Activated T-helper 1 cell treated with Interleukin-2 at 50 U/mL for 16 hours (primary cell): ENCODE measurements at regions not wholly inside any gene's neighbourhood (a gene's known extent, or its start where the extent isn't known, plus 50 kb on each side); places are given as distances from the start of the nearest gene placed in this dataset.
"Not testable (repeated sequence)": the region's sequence is repeated elsewhere in the genome, so short reads cannot be mapped to it uniquely, and the experiment has no call there.

Experiments used
- DNase-seq: peaks from one replicate; pipeline ENCODE4 v3.0.0-alpha.2; 2020; ENCODE audit warnings: low read depth

DNA sequence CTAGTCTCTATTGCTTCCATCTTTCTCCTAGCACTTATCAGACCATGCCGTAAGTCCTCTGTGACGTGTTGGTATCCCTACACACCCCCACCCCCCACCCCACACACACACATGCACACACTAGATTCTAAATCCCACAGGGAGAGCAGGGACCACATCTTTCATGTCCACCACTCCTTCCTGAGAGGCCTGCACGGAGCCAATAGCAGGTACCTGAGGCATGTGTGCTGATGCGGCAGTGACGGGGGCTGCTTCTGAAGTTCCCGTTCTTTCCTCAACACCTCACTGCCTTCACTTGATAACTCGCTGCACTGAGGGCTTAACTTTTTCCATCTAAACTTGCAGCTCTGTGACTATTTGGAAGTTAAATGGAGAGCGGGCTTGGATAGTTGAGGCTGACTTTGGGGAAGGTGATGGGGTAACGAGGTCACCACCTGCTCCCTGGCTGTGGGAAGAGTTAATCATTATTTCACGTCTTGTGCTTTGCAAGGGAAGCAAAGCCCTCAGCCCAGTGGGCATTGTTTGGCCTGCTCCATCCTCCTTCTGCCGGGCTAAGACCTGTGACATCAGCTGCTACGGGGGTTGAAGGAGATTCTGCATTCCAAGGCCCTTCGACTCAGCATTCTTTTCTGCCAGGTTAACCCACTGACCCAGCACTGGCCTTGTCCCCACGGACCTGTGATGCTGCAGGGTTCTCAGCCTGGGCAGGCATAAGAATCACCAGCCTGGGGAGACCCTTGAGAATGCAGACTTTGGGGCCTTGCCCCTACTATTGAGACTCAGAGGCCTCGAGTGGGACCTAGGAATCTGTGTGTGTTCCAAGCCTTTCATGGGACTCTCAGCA, 187.8 kb downstream of the ANKRD60 start:
- DNase-seq: no peak

DNA sequence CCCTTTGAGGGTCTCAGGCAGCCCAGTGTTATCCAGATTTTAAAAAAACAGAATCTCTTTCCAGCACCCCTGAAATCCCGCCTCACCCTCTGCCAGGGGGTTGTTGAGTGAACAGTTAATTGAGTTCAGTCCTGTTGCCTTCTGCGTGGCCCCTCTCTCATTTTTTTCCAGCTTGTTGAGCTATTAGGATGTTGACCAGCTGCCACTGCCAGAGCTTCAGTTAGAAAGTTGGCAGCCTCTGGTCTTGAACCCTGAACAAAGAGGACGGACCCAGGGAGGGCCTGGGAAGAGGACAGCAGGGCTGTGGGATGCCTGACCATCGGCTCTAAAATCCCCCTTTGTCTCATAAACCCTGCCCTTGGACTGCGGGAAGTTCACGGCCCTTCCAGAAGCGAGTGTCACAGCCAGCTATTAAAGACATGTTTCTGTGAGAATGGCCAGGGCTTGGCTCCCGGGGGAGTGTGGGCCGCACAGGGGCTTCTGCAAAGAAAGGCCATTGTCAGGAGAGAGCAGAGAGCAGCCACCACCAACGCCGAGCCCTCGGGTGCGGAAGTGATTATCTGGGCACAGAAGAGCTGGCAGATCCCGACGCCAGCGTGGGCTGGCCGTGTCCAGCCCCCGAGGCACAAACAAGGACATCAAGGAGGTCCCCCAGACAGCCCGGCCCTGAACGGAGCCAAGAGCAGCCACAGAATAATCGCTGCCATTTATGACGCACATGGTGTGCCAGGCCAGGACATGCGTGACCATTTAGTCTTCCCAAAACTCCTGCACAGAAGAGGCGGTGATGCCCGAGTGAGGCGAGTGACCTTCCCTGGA, 189.0 kb downstream of the ANKRD60 start:
- DNase-seq: no peak

- no peak for DNase-seq
Observed at GRCh38 chr20:58038123-58038654, 190.3 kb downstream of the ANKRD60 start.

DNA sequence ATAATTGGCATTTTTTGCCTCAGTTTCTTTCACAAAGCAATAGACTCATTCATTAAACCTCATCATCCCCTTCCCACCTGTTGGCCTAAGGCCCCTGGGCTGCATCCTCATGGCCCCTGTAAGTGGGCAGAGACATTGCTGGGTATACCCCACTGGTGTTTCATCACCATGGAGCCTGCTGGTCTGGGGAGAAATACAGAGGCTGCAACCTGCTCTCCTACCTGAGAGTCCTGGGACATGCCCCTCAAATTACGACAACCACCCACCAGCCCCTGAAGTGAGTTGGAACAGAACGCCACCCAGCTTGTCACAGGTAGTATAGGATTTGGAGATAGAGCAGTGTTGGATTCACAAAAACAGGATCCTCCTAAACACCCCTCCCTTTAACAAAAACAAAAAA, 190.8 kb downstream of the ANKRD60 start:
- no peak for DNase-seq

DNA sequence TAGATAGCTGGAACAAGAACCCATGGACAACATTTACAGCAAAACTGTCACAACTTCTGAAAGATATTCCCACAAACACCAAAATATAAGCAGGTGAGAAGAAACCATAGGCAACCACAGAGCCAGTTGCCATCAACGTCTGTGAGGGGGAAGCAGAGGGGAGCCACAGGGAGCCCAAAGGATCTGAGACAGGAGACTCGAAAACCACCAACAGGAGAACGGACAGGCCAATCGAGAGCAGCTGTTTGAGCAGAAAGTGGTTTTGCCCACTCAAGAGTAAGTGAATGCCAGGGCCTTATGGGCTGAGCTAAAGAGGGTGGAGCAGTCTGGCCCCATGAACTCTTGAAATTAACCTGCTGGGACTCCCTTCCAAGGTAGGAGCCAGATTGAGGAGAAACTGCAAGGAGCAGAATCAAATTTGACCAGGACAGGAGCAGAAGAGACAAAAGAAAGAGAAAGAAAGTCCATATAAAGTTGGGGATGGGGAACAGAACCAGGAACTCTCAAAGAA, 195.4 kb downstream of the ANKRD60 start:
- DNase-seq: no peak

DNA sequence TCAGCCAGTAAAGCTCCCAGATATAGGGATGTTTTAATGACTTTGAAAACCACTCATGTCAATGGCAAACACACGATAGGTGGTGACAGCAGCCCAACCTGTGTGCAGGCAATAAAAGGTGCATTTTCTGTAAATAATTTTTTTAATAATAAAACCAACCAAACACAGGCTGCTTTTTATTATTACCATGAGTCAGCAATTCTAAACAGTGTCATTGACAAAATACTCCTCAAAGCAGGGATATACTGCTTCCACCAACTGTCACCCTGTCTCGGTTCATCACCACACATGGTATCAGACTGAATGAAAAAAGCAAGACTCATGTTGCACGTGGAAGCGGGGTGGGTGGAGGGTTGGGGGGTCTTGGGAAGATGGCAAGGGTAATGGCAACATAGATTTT, 195.9 kb downstream of the ANKRD60 start:
- DNase-seq: no peak

DNA sequence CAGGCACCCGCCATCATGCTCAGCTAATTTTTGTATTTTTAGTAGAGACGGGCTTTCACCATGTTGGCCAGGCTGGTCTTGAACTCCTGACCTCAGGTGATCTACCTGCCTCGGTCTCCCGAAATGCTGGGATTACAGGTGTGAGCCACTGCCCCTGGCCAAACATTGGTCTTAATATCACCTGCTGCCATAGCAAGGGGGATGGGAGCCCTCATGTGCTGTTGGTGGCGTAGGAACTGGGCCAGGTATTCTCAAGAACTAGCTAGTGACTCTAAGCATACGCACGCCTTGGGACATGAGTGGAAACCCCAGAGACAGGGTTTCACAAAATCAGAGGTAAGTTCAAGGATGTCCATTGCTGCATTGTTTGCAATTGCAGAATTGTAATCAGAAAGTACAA, 197.1 kb downstream of the ANKRD60 start:
- DNase-seq: not testable (repeated sequence)

DNA sequence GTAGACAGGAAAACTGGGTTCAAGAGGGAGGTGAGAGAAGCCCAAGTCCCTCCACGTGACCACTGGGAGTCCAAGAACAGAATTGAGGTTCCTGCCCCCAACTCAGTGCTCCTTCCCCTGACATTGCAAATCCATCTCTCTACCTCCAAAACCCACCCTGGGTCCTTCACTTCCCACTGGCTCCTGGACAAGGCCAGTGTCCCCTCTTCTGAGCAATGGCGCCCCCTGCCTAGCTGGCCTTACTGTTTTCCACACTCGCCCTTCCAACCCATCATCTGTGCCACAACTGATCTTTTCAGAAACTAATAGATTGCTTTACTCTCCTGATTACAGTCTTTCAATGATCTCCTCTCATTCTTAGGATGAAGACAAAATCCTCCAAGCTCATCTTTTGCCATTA, 200.3 kb downstream of the ANKRD60 start:
- DNase-seq: no peak

DNA sequence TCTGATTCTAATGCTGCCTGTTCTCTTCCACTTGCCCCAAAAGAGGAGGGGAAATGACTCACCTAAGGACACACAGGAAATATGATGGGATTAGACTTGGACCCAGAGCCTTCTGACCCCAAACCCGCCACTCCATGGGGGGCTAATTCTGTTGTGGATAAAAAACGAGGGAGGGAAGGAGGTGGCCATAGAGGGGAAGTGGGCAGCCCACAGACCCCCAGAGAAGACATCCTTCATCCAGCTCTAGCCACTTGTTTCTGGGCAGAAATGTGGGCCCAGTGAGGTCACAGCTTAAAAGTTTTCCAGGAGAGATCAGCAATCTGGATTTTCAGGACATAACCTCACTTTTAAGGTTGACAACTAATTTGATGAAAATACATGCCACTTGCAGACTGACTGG, 202.1 kb downstream of the ANKRD60 start:
- DNase-seq: no peak

DNA sequence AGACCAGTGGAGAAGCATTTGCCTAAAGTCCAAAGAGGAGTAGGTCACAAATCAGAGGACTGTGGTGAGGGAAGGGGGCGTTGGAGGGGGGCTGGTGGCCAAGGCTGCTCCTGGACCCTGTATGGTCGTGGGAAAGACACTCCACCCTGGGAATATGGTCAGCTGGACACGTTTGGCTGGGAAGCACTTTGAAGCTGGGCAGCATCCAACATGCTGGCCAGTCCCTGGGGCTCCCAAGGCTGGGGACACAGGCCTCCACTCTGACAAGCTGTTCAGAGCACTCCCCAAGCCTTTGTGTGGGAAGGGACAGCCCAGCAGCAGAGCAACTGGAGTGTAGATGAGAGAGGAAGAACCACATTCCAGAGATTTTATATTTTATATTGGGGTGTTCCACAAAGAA, 203.2 kb downstream of the ANKRD60 start:
- DNase-seq: no peak

DNA sequence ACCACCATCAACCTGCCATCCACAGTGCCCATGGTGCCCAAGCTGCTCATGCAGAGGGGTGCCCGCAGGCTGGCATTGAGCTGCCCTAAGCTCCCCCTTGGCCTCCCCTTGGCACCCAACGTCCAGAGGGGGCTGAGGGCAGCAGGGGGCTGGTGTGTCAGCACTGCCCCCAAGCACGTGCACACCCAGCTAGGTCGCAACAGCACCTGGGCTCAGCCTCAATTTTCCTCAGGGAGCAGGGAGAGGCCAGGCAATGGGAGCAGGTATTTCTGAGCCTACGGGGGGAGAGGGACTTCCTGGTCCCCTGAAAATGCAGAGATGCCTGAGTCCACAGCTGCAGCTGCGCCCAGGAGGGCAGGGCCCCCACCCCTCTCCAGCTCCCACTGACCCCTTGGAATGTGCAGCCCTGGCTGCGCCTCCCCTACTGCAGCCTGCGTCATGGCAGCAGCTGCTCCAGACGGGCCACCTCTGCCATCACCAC, 204.2 kb downstream of the ANKRD60 start:
- DNase-seq: no peak

GRCh38 chr20:58023781-58024180, 204.7 kb downstream of the ANKRD60 start:
- no peak for DNase-seq

- no peak for DNase-seq
Observed at GRCh38 chr20:58023346-58023745, 205.1 kb downstream of the ANKRD60 start.

DNA sequence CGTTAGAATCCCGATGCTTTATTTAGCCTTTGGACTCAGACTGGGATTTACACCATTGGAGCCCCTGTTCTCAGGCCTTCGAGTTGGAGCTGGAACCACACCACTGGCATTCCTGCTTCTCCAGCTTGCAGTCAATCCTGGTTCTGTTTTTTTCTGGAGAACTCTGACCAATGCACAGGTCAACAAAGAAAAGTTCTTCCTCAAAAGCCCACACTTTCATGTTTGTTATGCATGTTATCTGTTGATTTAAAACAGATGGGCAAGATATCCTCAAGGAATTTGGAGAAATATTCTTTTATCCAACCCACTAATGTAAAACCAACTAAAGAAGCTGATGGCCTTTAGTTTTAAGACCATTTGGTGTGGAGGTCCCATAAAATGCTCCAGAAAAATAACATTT, 205.7 kb downstream of the ANKRD60 start:
- DNase-seq: no peak

- no peak for DNase-seq
Observed at GRCh38 chr20:58021481-58021880, 207.0 kb downstream of the ANKRD60 start.

- DNase-seq: no peak
Observed at GRCh38 chr20:58020656-58021454, 207.6 kb downstream of the ANKRD60 start.

- DNase-seq: no peak
Observed at GRCh38 chr20:58019850-58020625, 208.4 kb downstream of the ANKRD60 start.

GRCh38 chr20:58019027-58019849, 209.2 kb downstream of the ANKRD60 start:
- no peak for DNase-seq

DNA sequence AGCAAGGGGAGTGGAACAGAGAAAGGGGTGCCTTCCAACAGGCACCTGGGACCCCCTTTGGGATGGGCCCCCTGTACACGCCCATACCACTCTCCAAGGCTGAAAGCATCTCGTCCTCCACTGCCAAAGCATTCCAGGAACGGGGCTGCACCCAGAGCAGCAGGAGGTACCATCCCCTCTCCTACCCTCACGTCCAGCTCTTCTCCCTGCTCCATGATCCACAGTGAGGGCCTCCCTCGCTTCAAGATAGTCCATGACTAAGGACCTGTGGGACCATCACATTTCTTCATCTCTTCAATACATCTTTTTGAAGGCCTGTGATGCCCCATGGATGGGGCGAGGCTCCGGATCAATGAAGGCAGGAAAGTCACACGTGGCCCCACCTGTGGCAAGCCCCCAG, 209.9 kb downstream of the ANKRD60 start:
- no peak for DNase-seq

GRCh38 chr20:58017970-58018530, 210.4 kb downstream of the ANKRD60 start:
- DNase-seq: no peak
